WTC11 (cell line): ENCODE measurements at regions not wholly inside any gene's neighbourhood (a gene's known extent, or its start where the extent isn't known, plus 50 kb on each side); places are given as distances from the start of the nearest gene placed in this dataset.

Experiments used
- ATAC-seq: fragments of 200-7000 bp; cut with Tn5 transposase; 2 replicates; pipeline ENCODE4 v1.10.0; 2021; ENCODE audit warnings: mild to moderate bottlenecking, moderate library complexity
- CTCF ChIA-PET: fragments of 300-600 bp; sonication (Branson Sonifier 250); formaldehyde crosslinking; loops from one replicate; lab custom pipeline; 2021; ENCODE audit warnings: antibody characterized with exemption; lab: Charles Lee
- POLR2A ChIA-PET: fragments of 350-600 bp; sonication (Branson Sonifier 250); formaldehyde crosslinking; loops from one replicate; lab custom pipeline; 2021; ENCODE audit warnings: antibody characterized with exemption; lab: Charles Lee
- DNase-seq: peaks from one replicate; pipeline ENCODE4 v3.0.0; 2021; ENCODE audit warnings: low spot score
- H3K27ac Mint-ChIP-seq: 2 replicates; pipeline ENCODE4 v1.8.0; 2021; ENCODE audit warnings: mixed read lengths
- H3K27me3 Mint-ChIP-seq: 2 replicates; pipeline ENCODE4 v1.8.0; 2021; ENCODE audit warnings: low read depth, mild to moderate bottlenecking, moderate library complexity, mixed read lengths
- H3K36me3 Mint-ChIP-seq: 2 replicates; pipeline ENCODE4 v1.8.0; 2021; ENCODE audit warnings: mixed read lengths
- H3K4me1 Mint-ChIP-seq: 2 replicates; pipeline ENCODE4 v1.8.0; 2022; ENCODE audit warnings: mixed read lengths
- H3K4me3 Mint-ChIP-seq: 2 replicates; pipeline ENCODE4 v1.8.0; 2021; ENCODE audit warnings: mild to moderate bottlenecking, moderate library complexity, mixed read lengths
- H3K9me3 Mint-ChIP-seq: 2 replicates; pipeline ENCODE4 v1.8.0; 2021; ENCODE audit warnings: mixed read lengths
- AR ChIP-seq: fragments of 250-450 bp; sonication (Bioruptor Pico); IDR thresholded peaks from 2 replicates; pipeline ENCODE4 v1.9.0; 2021; ENCODE audit warnings: mild to moderate bottlenecking
- ATF6 ChIP-seq: sonication (generic); formaldehyde crosslinking; IDR thresholded peaks from 2 replicates; pipeline ENCODE4 v1.8.1; 2023; ENCODE audit warnings: mild to moderate bottlenecking, missing genetic modification reagents
- CBFB ChIP-seq: sonication (generic); formaldehyde crosslinking; IDR thresholded peaks from 2 replicates; pipeline ENCODE4 v1.8.1; 2022; ENCODE audit warnings: mild to moderate bottlenecking, low read depth, missing genetic modification reagents
- CTCF ChIP-seq: fragments of 200-600 bp; IDR thresholded peaks from 2 replicates; pipeline ENCODE4 v1.8.0; 2022; ENCODE audit warnings: antibody characterized with exemption
- E2F4 ChIP-seq: sonication (generic); formaldehyde crosslinking; IDR thresholded peaks from 2 replicates; pipeline ENCODE4 v1.8.1; 2022; ENCODE audit warnings: low read depth, mild to moderate bottlenecking, moderate library complexity, missing genetic modification reagents, borderline replicate concordance
- ELF4 ChIP-seq: sonication (generic); formaldehyde crosslinking; IDR thresholded peaks from 2 replicates; pipeline ENCODE4 v1.8.1; 2022; ENCODE audit warnings: low read depth, mild to moderate bottlenecking, moderate library complexity, missing genetic modification reagents
- FOXP4 ChIP-seq: sonication (generic); formaldehyde crosslinking; IDR thresholded peaks from 2 replicates; pipeline ENCODE4 v1.8.0; 2022; ENCODE audit warnings: mild to moderate bottlenecking, missing genetic modification reagents
- GABPB1 ChIP-seq: sonication (generic); formaldehyde crosslinking; IDR thresholded peaks from 2 replicates; pipeline ENCODE4 v1.8.1; 2023; ENCODE audit warnings: mild to moderate bottlenecking, missing genetic modification reagents
- HMGA2 ChIP-seq: fragments of 250-450 bp; sonication (Bioruptor Pico); IDR thresholded peaks from 2 replicates; pipeline ENCODE4 v1.4.0; 2021; ENCODE audit warnings: mild to moderate bottlenecking, moderate library complexity
- IRF2 ChIP-seq: sonication (generic); formaldehyde crosslinking; IDR thresholded peaks from 2 replicates; pipeline ENCODE4 v1.8.0; 2022; ENCODE audit warnings: low read depth, missing genetic modification reagents, borderline replicate concordance
- JAZF1 ChIP-seq: fragments of 250-450 bp; sonication (Bioruptor Pico); IDR thresholded peaks from 2 replicates; pipeline ENCODE4 v1.9.0; 2021; ENCODE audit warnings: moderate library complexity, mild to moderate bottlenecking, inconsistent platforms
- NFATC4 ChIP-seq: fragments of 250-450 bp; sonication (Bioruptor Pico); IDR thresholded peaks from 2 replicates; pipeline ENCODE4 v1.9.0; 2021; ENCODE audit warnings: mild to moderate bottlenecking
- TEAD1 ChIP-seq: sonication (generic); formaldehyde crosslinking; IDR thresholded peaks from 2 replicates; pipeline ENCODE4 v1.8.0; 2022; ENCODE audit warnings: mild to moderate bottlenecking, missing genetic modification reagents
- TEAD4 ChIP-seq: sonication (generic); formaldehyde crosslinking; IDR thresholded peaks from 2 replicates; pipeline ENCODE4 v1.8.0; 2022; ENCODE audit warnings: mild to moderate bottlenecking, missing genetic modification reagents
- TP53 ChIP-seq: sonication (generic); formaldehyde crosslinking; IDR thresholded peaks from 2 replicates; pipeline ENCODE4 v1.8.1; 2023; ENCODE audit warnings: mild to moderate bottlenecking, missing genetic modification reagents
- ZMAT4 ChIP-seq: fragments of 250-450 bp; sonication (Bioruptor Pico); IDR thresholded peaks from 2 replicates; pipeline ENCODE4 v1.9.0; 2021; ENCODE audit warnings: mild to moderate bottlenecking
- ZNF121 ChIP-seq: sonication (generic); formaldehyde crosslinking; IDR thresholded peaks from 2 replicates; pipeline ENCODE4 v1.8.0; 2023; ENCODE audit warnings: missing genetic modification reagents
- ZNF138 ChIP-seq: sonication (generic); formaldehyde crosslinking; conservative IDR thresholded peaks from 2 replicates; pipeline ENCODE4 v1.8.1; 2022; ENCODE audit warnings: mild to moderate bottlenecking, moderate library complexity, missing genetic modification reagents
- ZNF232 ChIP-seq: sonication (generic); formaldehyde crosslinking; IDR thresholded peaks from 2 replicates; pipeline ENCODE4 v1.8.0; 2022; ENCODE audit warnings: mild to moderate bottlenecking, missing genetic modification reagents
- ZNF317 ChIP-seq: sonication (generic); formaldehyde crosslinking; IDR thresholded peaks from 2 replicates; pipeline ENCODE4 v1.8.1; 2023; ENCODE audit warnings: low read depth, mild to moderate bottlenecking, moderate library complexity, missing genetic modification reagents, borderline replicate concordance
- ZNF671 ChIP-seq: fragments of 250-450 bp; sonication (Bioruptor Pico); IDR thresholded peaks from 2 replicates; pipeline ENCODE4 v1.8.0; 2021; ENCODE audit warnings: mild to moderate bottlenecking

- no peak for TF ChIP-seq FOXP4 (CRISPR knock-in tag)
- TF ChIP-seq E2F4: no peak
Measured at GRCh38 chr5:23158179-23158578, 305.0 kb upstream of the CDH12 start (continued).

- H3K4me3 Mint-ChIP-seq: no peak overlapping the region
- ATAC-seq (no peak), DNase-seq (no peak)
- no peak overlapping the region for H3K27ac Mint-ChIP-seq
- TF ChIP-seq ZNF138 (CRISPR knock-in tag) (no peak), HMGA2 (CRISPR knock-in tag) (no peak), NFATC4 (no peak)
- H3K36me3 Mint-ChIP-seq: 0 out of 2 replicates have a peak, but pooled peaks cover 2% of the 10 kb centered on the region
- POLR2A ChIA-PET: no interaction called here
- H3K4me1 Mint-ChIP-seq: peaks cover 6% of the 10 kb centered on the region
- no peaks in the 10 kb centered on the region for H3K27me3 Mint-ChIP-seq
- H3K9me3 Mint-ChIP-seq: peaks cover 12% of the 10 kb centered on the region; the same call in 1 of the 2 replicates
- CTCF ChIA-PET: no interaction called here
Measured at GRCh38 chr5:23157716-23158115, 304.6 kb upstream of the CDH12 start.

GRCh38 chr5:23157169-23157568 is 304.0 kb upstream of the CDH12 start:
- CTCF ChIA-PET: no interaction called here
- H3K36me3 Mint-ChIP-seq: 0 out of 2 replicates have a peak, but pooled peaks cover 2% of the 10 kb centered on the region
- no peak for TF ChIP-seq ELF4 (CRISPR knock-in tag)
- no peak for TF ChIP-seq IRF2 (CRISPR knock-in tag)
- no peak for TF ChIP-seq CTCF
- TF ChIP-seq GABPB1 (CRISPR knock-in tag): no peak
- no peak for TF ChIP-seq FOXP4 (CRISPR knock-in tag)
- TF ChIP-seq ZNF121 (CRISPR knock-in tag): no peak
- no peak for TF ChIP-seq JAZF1 (CRISPR knock-in tag)
- TF ChIP-seq AR (CRISPR knock-in tag): no peak
- no peak for TF ChIP-seq ATF6
- no peak for TF ChIP-seq ZNF671 (CRISPR knock-in tag)
- no peak for TF ChIP-seq TP53 (CRISPR knock-in tag)
- TF ChIP-seq CBFB (CRISPR knock-in tag): no peak
- TF ChIP-seq TEAD1: no peak
- TF ChIP-seq ZNF232 (CRISPR knock-in tag): no peak
- TF ChIP-seq ZMAT4 (CRISPR knock-in tag): no peak
- TF ChIP-seq TEAD4 (CRISPR knock-in tag): no peak
- no peak for TF ChIP-seq ZNF317
- TF ChIP-seq, all 79 proteins: peak for 0
- H3K9me3 Mint-ChIP-seq: peaks cover 12% of the 10 kb centered on the region; the same call in 1 of the 2 replicates
- H3K4me3 Mint-ChIP-seq: no peak overlapping the region
- peaks cover 6% of the 10 kb centered on the region for H3K4me1 Mint-ChIP-seq
- no peak for DNase-seq
- no peaks in the 10 kb centered on the region for H3K27me3 Mint-ChIP-seq
- POLR2A ChIA-PET: no interaction called here
- ATAC-seq: no peak
- no peak overlapping the region for H3K27ac Mint-ChIP-seq
